CD4-positive, alpha-beta memory T cell (primary cell): ENCODE measurements at regions not wholly inside any gene's neighbourhood (a gene's known extent, or its start where the extent isn't known, plus 50 kb on each side); places are given as distances from the start of the nearest gene placed in this dataset.
"Not testable (repeated sequence)": the region's sequence is repeated elsewhere in the genome, so short reads cannot be mapped to it uniquely, and the experiment has no call there.

Source experiments
- CTCF ChIA-PET: fragments of 350-600 bp; sonication (Branson Sonifier 250); formaldehyde crosslinking; loops from one replicate; lab custom pipeline; 2021; ENCODE audit warnings: inconsistent platforms; ENCODE audit not compliant: partially characterized antibody; lab: Charles Lee
- POLR2A ChIA-PET: fragments of 350-600 bp; sonication (Branson Sonifier 250); formaldehyde crosslinking; loops from one replicate; lab custom pipeline; 2021; ENCODE audit not compliant: partially characterized antibody; lab: Charles Lee
- DNase-seq, 5 donors: peaks; one replicate each; pipeline versions ENCODE4 v3.0.0 to v3.0.0-alpha.2; 2020 to 2022; ENCODE audit warnings: mixed read lengths in 1 of 5
- H3K27ac ChIP-seq: one replicate; pipeline ENCODE4 v1.7.0; 2013; ENCODE audit warnings: low read depth, low read length
- H3K27me3 ChIP-seq: 2 replicates; pipeline ENCODE4 v1.7.0; 2013; ENCODE audit warnings: mild to moderate bottlenecking, low read length, moderate library complexity; ENCODE audit not compliant: insufficient read depth
- H3K36me3 ChIP-seq: 2 replicates; pipeline ENCODE4 v1.7.0; 2013; ENCODE audit warnings: mild to moderate bottlenecking, low read length, moderate library complexity; ENCODE audit not compliant: insufficient read depth
- H3K4me1 ChIP-seq: 2 replicates; pipeline ENCODE4 v1.7.0; 2013; ENCODE audit warnings: mild to moderate bottlenecking, low read length, moderate library complexity; ENCODE audit not compliant: insufficient read depth
- H3K4me3 ChIP-seq, 2 donors: one replicate each; pipeline ENCODE4 v1.7.0; 2013; ENCODE audit warnings: low read length in 2 of 2, mild to moderate bottlenecking in 1 of 2
- H3K9me3 ChIP-seq, 2 donors: one replicate each; pipeline ENCODE4 v1.7.0; 2013; ENCODE audit warnings: low read length in 2 of 2, control low read depth in 1 of 2; ENCODE audit not compliant: control insufficient read depth in 1 of 2
- H3K27ac Mint-ChIP-seq, 7 donors: one replicate each; pipeline ENCODE4 v1.8.0; 2020 to 2021; ENCODE audit warnings: mixed read lengths in 7 of 7, mild to moderate bottlenecking in 6 of 7, inconsistent platforms in 3 of 7, moderate library complexity in 3 of 7
- H3K27me3 Mint-ChIP-seq, 2 donors: one replicate each; pipeline ENCODE4 v1.8.0; 2020 to 2021; ENCODE audit warnings: mixed read lengths in 2 of 2
- H3K36me3 Mint-ChIP-seq, 2 donors: one replicate each; pipeline ENCODE4 v1.8.0; 2020 to 2021; ENCODE audit warnings: mixed read lengths in 2 of 2, inconsistent platforms in 1 of 2, mild to moderate bottlenecking in 1 of 2
- H3K4me1 Mint-ChIP-seq, 4 donors: one replicate each; pipeline ENCODE4 v1.8.0; 2020 to 2021; ENCODE audit warnings: mixed read lengths in 4 of 4, mild to moderate bottlenecking in 1 of 4
- H3K4me3 Mint-ChIP-seq, 8 donors: one replicate each; pipeline ENCODE4 v1.8.0; 2020 to 2021; ENCODE audit warnings: mixed read lengths in 8 of 8, mild to moderate bottlenecking in 7 of 8, moderate library complexity in 6 of 8, inconsistent platforms in 3 of 8
- H3K9me3 Mint-ChIP-seq, 8 donors: one replicate each; pipeline ENCODE4 v1.8.0; 2020 to 2021; ENCODE audit warnings: mixed read lengths in 8 of 8, mild to moderate bottlenecking in 5 of 8, inconsistent platforms in 3 of 8, moderate library complexity in 1 of 8
- intact Hi-C: fragments of 100-400 bp; cut with micrococcal nuclease; formaldehyde crosslinking; loops from one replicate; pipeline ENCODE4 v1.15.1; 2023

DNA sequence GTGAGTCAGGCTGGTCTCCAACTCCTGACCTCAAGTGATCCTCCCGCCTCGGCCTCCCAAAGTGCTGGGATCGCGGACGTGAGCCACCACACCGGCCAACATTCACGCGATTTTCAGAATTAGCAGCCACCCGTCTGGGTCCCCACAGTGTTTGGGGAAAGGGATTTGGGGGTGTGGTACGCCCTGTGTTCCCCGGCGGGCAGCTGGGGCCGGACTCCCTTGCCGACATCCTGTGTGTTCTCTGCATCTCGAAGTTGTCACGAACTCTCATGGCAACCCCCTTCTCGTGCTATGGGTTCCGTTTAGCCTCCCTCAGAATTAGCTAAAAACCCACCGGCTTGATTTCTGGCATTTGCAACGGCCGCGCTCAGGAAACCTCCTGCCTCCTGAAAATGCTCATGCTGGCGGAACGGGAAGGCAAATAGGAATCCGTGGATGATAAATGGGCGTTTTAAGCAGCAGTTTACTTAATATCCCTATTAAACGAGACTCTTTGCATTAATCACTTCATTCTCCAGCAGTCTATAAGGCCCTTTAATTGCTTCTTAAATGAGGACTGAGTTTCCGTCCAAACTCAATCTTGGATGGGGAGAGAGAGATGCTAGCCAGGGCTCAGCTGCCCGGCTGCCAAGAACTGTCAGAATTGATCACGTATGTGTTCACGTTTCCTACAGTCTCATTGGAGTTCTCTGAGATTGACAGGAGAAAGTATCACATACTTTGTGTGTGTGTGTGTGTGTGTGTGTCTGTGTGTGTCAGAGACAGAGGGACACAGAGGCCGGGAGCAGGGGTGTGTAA is 78.9 kb upstream of the PPP2R3B start:
- Mint-ChIP-seq H3K27me3 (no peaks in the 10 kb centered on the region), H3K36me3 (no peaks in the 10 kb centered on the region), H3K4me1 (peaks cover 0 to 3% (median 0%) of the 10 kb centered on the region in 4 donors), H3K27ac (no peak overlapping the region), H3K9me3 (peaks cover 0 to 8% (median 3%) of the 10 kb centered on the region in 8 donors), H3K4me3 (no peak overlapping the region)
- no peak for DNase-seq
- no peaks in the 10 kb centered on the region for H3K36me3 ChIP-seq
- no peak overlapping the region for H3K4me3 ChIP-seq
- POLR2A ChIA-PET = no interaction called here
- H3K4me1 ChIP-seq = no peaks in the 10 kb centered on the region
- intact Hi-C loops = no loop called here
- H3K27ac ChIP-seq = no peak overlapping the region
- CTCF ChIA-PET = no interaction called here
- H3K27me3 ChIP-seq = no peaks in the 10 kb centered on the region
- H3K9me3 ChIP-seq = no peaks in the 10 kb centered on the region

DNA sequence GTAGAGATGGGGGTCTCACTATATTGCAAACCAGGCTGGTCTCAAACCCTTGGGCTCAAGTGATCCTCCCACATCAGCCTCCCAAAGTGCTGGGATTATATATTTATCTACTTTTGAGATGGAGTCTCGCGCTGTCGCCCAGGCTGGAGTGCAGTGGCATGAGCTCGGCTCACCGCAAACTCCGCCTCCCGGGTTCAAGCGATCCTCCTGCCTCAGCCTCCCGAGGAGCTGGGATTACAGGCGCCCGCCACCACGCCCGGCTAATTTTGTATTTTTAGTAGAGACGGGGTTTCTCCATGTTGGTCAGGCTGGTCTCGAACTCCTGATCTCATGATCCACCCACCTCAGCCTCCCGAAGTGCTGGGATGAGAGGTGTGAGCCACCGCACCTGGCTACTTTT is 80.1 kb upstream of the PPP2R3B start:
- H3K4me1 Mint-ChIP-seq, H3K36me3 ChIP-seq: not testable (repeated sequence)

DNA sequence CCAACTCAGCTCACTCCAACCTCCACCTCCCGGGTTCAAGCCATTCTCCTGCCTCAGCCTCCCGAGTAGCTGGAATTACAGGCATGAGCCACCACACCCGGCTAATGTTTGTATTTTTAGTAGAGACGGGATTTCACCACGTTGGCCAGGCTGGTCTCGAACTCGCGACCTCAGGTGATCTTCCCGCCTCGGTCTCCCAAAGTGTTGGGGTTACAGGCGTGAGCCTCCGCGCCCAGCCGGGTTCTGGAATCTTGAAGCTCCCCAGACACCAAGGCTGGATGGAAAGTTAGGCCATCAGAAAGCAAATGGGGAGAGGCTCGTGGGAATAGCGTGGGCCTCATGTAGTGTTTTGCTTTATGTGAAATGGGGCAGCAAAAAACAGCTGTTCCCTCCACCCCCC is 81.0 kb upstream of the PPP2R3B start:
- CTCF ChIA-PET, H3K27ac Mint-ChIP-seq, intact Hi-C loops, H3K4me1 ChIP-seq, H3K4me1 Mint-ChIP-seq, H3K27me3 ChIP-seq, H3K36me3 Mint-ChIP-seq, H3K9me3 ChIP-seq, DNase-seq, H3K4me3 Mint-ChIP-seq, H3K4me3 ChIP-seq, H3K27ac ChIP-seq, POLR2A ChIA-PET, H3K27me3 Mint-ChIP-seq, H3K36me3 ChIP-seq: not testable (repeated sequence)
- peaks cover 0 to 13% (median 7%) of the 10 kb centered on the region in 8 donors for H3K9me3 Mint-ChIP-seq

More for the DNA sequence above, 80.1 kb upstream of the PPP2R3B start:
- H3K4me3 Mint-ChIP-seq, H3K9me3 ChIP-seq, H3K4me1 ChIP-seq, H3K27me3 Mint-ChIP-seq, DNase-seq, H3K36me3 Mint-ChIP-seq, H3K27ac ChIP-seq, H3K9me3 Mint-ChIP-seq, H3K27me3 ChIP-seq, CTCF ChIA-PET, H3K4me3 ChIP-seq, H3K27ac Mint-ChIP-seq, POLR2A ChIA-PET, intact Hi-C loops: not testable (repeated sequence)

DNA sequence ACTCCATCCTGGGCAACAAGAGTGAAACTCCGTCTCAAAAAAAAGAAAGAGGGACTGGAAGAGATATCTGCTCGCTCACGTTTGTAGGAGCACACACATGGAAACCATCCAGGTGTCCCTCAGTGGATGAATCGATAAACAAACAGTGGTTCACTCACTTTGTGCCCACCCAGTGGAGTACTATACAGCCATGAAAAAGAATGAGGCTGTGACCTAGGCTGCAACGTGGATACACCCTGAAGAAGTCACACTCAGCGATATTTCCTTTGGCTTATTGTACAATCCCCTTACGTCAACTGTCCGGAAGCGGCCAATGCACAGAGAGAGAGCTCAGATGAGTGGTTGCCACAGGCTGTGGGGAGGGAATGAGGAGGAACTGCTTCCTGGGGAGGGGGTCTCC is 82.3 kb upstream of the PPP2R3B start:
- H3K4me3 ChIP-seq = no peak overlapping the region
- DNase-seq = no peak
- peaks cover 0 to 5% of the 10 kb centered on the region in 2 donors for H3K36me3 Mint-ChIP-seq
- peaks cover 0 to 16% (median 8%) of the 10 kb centered on the region in 8 donors for H3K9me3 Mint-ChIP-seq
- intact Hi-C loops = no loop called here
- no peaks in the 10 kb centered on the region for H3K4me1 ChIP-seq
- H3K4me3 Mint-ChIP-seq = no peak overlapping the region
- H3K4me1 Mint-ChIP-seq = no peaks in the 10 kb centered on the region
- no peak overlapping the region for H3K27ac ChIP-seq
- H3K27me3 ChIP-seq = no peaks in the 10 kb centered on the region
- no peaks in the 10 kb centered on the region for H3K36me3 ChIP-seq
- ChIA-PET CTCF (no interaction called here), POLR2A (no interaction called here)
- no peaks in the 10 kb centered on the region for H3K9me3 ChIP-seq
- no peaks in the 10 kb centered on the region for H3K27me3 Mint-ChIP-seq
- no peak overlapping the region for H3K27ac Mint-ChIP-seq

DNA sequence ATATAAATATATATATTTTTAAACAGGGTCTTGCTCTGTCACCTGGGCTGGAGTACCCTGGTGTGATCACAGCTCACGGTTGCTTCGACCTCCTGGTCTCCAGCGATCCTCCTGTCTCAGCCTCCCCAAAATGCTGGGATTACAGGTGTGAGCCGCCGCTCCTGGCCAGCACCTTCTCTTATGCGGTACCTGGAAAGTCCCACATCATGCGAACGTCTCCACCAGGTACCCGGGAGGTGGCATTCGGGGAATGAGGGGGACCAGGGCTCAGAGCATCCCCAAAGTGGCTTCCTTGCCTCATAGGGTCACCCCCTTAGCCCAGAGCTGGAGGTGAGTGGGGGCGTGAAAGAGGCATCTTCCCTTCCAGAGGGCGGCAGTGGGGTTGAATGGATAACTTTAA is 84.0 kb upstream of the PPP2R3B start:
- Histone ChIP-seq H3K27ac (no peak overlapping the region), H3K27me3 (no peaks in the 10 kb centered on the region), H3K9me3 (no peaks in the 10 kb centered on the region), H3K4me3 (no peak overlapping the region), H3K36me3 (no peaks in the 10 kb centered on the region), H3K4me1 (no peaks in the 10 kb centered on the region)
- ChIA-PET POLR2A (no interaction called here), CTCF (no interaction called here)
- intact Hi-C loops = no loop called here
- Mint-ChIP-seq H3K4me1 (no peaks in the 10 kb centered on the region), H3K27me3 (no peaks in the 10 kb centered on the region), H3K4me3 (no peak overlapping the region), H3K27ac (no peak overlapping the region), H3K36me3 (peaks cover 0 to 5% of the 10 kb centered on the region in 2 donors), H3K9me3 (peaks cover 0 to 19% (median 8%) of the 10 kb centered on the region in 8 donors)
- DNase-seq = no peak

DNA sequence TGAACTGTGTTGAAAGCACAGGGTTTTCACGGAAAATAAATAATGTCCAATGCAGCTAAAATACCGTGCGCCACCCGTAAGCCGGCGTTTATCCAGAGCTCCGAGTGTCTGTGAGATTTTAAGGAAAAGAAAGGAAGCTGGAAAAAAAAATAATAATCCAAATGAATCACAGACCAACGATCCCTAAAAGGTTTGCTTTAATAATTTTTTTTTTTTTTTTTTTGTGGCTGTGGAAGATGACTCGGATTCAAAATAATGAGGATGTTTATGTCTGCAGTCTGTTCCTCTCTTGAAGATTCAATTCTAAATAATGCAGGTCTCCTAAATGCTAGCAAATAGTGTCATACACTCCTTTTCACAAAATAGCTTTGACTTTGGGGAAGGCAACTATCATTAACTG is 84.6 kb upstream of the PPP2R3B start:
- ChIA-PET CTCF (no interaction called here), POLR2A (no interaction called here)
- DNase-seq = no peak
- Histone ChIP-seq H3K36me3 (no peaks in the 10 kb centered on the region), H3K27ac (no peak overlapping the region), H3K4me1 (no peaks in the 10 kb centered on the region), H3K9me3 (no peaks in the 10 kb centered on the region), H3K27me3 (no peaks in the 10 kb centered on the region), H3K4me3 (no peak overlapping the region)
- H3K27ac Mint-ChIP-seq = no peak overlapping the region
- peaks cover 0 to 19% (median 8%) of the 10 kb centered on the region in 8 donors for H3K9me3 Mint-ChIP-seq
- H3K4me1 Mint-ChIP-seq = no peaks in the 10 kb centered on the region
- no peaks in the 10 kb centered on the region for H3K27me3 Mint-ChIP-seq
- peaks cover 0 to 5% of the 10 kb centered on the region in 2 donors for H3K36me3 Mint-ChIP-seq
- H3K4me3 Mint-ChIP-seq = no peak overlapping the region
- intact Hi-C loops = no loop called here

DNA sequence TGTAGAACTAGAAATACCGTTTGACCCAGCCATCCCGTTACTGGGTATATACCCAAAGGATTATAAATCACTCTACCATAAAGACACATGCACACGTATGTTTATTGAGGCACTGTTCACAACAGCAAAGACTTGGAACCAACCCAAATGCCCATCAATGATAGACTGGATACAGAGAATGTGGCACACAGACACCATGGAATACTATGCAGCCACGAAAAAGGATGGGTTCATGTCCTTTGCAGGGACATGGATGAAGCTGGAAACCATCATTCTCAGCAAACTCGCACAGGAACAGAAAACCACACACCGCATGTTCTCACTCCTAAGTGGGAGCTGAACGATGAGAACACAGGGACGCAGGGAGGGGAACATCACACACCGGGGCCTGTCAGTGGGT is 85.6 kb upstream of the PPP2R3B start:
- H3K9me3 ChIP-seq, intact Hi-C loops: not testable (repeated sequence)

More for the DNA sequence above, 85.6 kb upstream of the PPP2R3B start:
- H3K4me3 Mint-ChIP-seq, H3K36me3 ChIP-seq, H3K4me1 Mint-ChIP-seq, H3K27ac ChIP-seq, H3K27me3 ChIP-seq, H3K4me3 ChIP-seq, H3K4me1 ChIP-seq, H3K27me3 Mint-ChIP-seq, POLR2A ChIA-PET, H3K27ac Mint-ChIP-seq, H3K36me3 Mint-ChIP-seq, CTCF ChIA-PET, DNase-seq: not testable (repeated sequence)
- H3K9me3 Mint-ChIP-seq = peaks cover 0 to 19% (median 8%) of the 10 kb centered on the region in 8 donors
